DMS79 treated with DMSO at 0.1 percent for 48 hours (cell line): ENCODE measurements at regions not wholly inside any gene's neighbourhood (a gene's known extent, or its start where the extent isn't known, plus 50 kb on each side); places are given as distances from the start of the nearest gene placed in this dataset.
"Not testable (repeated sequence)": the region's sequence is repeated elsewhere in the genome, so short reads cannot be mapped to it uniquely, and the experiment has no call there.

Source experiments
- DNase-seq: peaks from one replicate; lab custom pipeline; 2025; lab: John Stamatoyannopoulos, UW

- DNase-seq, result no peak
Observed at GRCh38 chr5:118552146-118552545, 436.2 kb downstream of the DTWD2 start.

GRCh38 chr5:118551716-118552115 is 436.6 kb downstream of the DTWD2 start:
- no peak for DNase-seq

GRCh38 chr5:118551031-118551430 is 437.3 kb downstream of the DTWD2 start:
- DNase-seq, result no peak

- peak; percentile 24 for DNase-seq
Observed at GRCh38 chr5:118548761-118549720, 439.3 kb downstream of the DTWD2 start.

- DNase-seq, result no peak
Observed at GRCh38 chr5:118545470-118545869, 442.9 kb downstream of the DTWD2 start.

GRCh38 chr5:118544887-118545449 is 443.4 kb downstream of the DTWD2 start:
- no peak for DNase-seq

- no peak for DNase-seq
Observed at GRCh38 chr5:118533923-118534322, 454.4 kb downstream of the DTWD2 start.

GRCh38 chr5:118533156-118533555 is 455.2 kb downstream of the DTWD2 start:
- no peak for DNase-seq

GRCh38 chr5:118531276-118531675 is 457.1 kb downstream of the DTWD2 start:
- peak; percentile 46 for DNase-seq

GRCh38 chr5:118529361-118530144 is 458.8 kb downstream of the DTWD2 start:
- peak; percentile 16 for DNase-seq

GRCh38 chr5:118522626-118523025 is 465.7 kb downstream of the DTWD2 start:
- no peak for DNase-seq

- no peak for DNase-seq
Observed at GRCh38 chr5:118520771-118521415, 467.5 kb downstream of the DTWD2 start.

- DNase-seq, result no peak
Observed at GRCh38 chr5:118519466-118519865, 468.9 kb downstream of the DTWD2 start.

- no peak for DNase-seq
Observed at GRCh38 chr5:118518720-118519119, 469.6 kb downstream of the DTWD2 start.

GRCh38 chr5:118511846-118512245 is 476.5 kb downstream of the DTWD2 start:
- no peak for DNase-seq

GRCh38 chr5:118506217-118506852 is 482.0 kb downstream of the DTWD2 start:
- no peak for DNase-seq

- not testable (repeated sequence) for DNase-seq
Observed at GRCh38 chr5:118502232-118502631, 486.1 kb downstream of the DTWD2 start.

GRCh38 chr5:118491351-118491750 is 497.0 kb downstream of the DTWD2 start:
- DNase-seq, result no peak

GRCh38 chr5:118486647-118487225 is 501.6 kb downstream of the DTWD2 start:
- peak; percentile 68 for DNase-seq

GRCh38 chr5:118479285-118479684 is 509.1 kb downstream of the DTWD2 start:
- no peak for DNase-seq

GRCh38 chr5:118478852-118479251 is 509.5 kb downstream of the DTWD2 start:
- no peak for DNase-seq
